ENCODE measurements at regions not wholly inside any gene's neighbourhood (a gene's known extent, or its start where the extent isn't known, plus 50 kb on each side); places are given as distances from the start of the nearest gene placed in this dataset.

DNA sequence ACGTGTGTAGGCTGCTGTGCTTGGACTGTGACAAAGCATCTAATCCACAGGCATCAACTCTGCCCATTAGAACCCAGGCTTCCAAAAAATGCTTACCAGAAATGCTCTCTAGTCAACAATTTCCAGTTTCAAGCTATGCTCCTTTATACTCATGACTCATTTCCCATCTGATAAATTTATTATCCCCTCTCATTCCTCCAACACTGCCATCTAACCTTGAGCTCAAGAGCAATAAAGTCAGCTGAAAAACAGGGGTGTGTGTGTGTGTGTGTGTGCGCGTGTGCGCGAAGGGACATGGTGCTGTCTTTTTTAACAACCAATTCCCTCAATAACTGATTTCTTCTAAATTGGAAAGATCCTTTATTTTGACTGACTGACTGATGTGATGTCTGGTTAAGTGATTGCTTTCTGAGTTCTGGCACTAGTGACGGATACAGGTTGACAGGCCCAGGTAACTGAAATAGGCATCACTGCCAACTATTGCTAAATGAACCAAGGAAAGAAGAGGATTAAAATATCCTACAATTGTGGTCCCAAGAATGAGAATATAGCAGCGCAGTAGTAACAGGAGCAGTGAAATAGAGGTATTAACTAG is 405.5 kb downstream of the ZNF385D start:
- TF ChIP-seq, protein P1, sequence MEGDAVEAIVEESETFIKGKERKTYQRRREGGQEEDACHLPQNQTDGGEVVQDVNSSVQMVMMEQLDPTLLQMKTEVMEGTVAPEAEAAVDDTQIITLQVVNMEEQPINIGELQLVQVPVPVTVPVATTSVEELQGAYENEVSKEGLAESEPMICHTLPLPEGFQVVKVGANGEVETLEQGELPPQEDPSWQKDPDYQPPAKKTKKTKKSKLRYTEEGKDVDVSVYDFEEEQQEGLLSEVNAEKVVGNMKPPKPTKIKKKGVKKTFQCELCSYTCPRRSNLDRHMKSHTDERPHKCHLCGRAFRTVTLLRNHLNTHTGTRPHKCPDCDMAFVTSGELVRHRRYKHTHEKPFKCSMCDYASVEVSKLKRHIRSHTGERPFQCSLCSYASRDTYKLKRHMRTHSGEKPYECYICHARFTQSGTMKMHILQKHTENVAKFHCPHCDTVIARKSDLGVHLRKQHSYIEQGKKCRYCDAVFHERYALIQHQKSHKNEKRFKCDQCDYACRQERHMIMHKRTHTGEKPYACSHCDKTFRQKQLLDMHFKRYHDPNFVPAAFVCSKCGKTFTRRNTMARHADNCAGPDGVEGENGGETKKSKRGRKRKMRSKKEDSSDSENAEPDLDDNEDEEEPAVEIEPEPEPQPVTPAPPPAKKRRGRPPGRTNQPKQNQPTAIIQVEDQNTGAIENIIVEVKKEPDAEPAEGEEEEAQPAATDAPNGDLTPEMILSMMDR (conservative IDR thresholded peaks at IDR 0.05), result no peak
- no peak for TF ChIP-seq ZFX (IDR thresholded peaks at IDR 0.05)

Measured in C4-2B (cell line).